Stomach smooth muscle (tissue), 2 donors: ENCODE measurements at regions not wholly inside any gene's neighbourhood (a gene's known extent, or its start where the extent isn't known, plus 50 kb on each side); places are given as distances from the start of the nearest gene placed in this dataset.

Experiments used
- H3K27ac ChIP-seq: one replicate; pipeline ENCODE4 v1.7.0; 2013; ENCODE audit warnings: mild to moderate bottlenecking, low read length, inconsistent platforms
- H3K27me3 ChIP-seq, 2 donors: one replicate each; pipeline ENCODE4 v1.7.0; 2013; ENCODE audit warnings: low read length in 2 of 2; ENCODE audit not compliant: insufficient read depth in 2 of 2, control insufficient read depth in 1 of 2
- H3K36me3 ChIP-seq, 2 donors: one replicate each; pipeline ENCODE4 v1.7.0; 2013; ENCODE audit warnings: low read length in 2 of 2; ENCODE audit not compliant: control insufficient read depth in 2 of 2, insufficient read depth in 2 of 2
- H3K4me1 ChIP-seq: one replicate; pipeline ENCODE4 v1.7.0; 2013; ENCODE audit warnings: low read length; ENCODE audit not compliant: control insufficient read depth, insufficient read depth
- H3K4me3 ChIP-seq, 2 donors: one replicate each; pipeline ENCODE4 v1.7.0; 2013; ENCODE audit warnings: low read length in 2 of 2
- H3K9ac ChIP-seq, 2 donors: one replicate each; pipeline ENCODE4 v1.7.0; 2013; ENCODE audit warnings: low read length in 2 of 2, mild to moderate bottlenecking in 1 of 2
- H3K9me3 ChIP-seq, 2 donors: one replicate each; pipeline ENCODE4 v1.7.0; 2013; ENCODE audit warnings: low read length in 2 of 2; ENCODE audit not compliant: control insufficient read depth in 2 of 2
- donor health status: healthy.
- donor health status: Pancreatic carcinoma.

GRCh38 chr10:130795819-130796218, 515.7 kb downstream of the TCERG1L start:
- Histone ChIP-seq H3K4me1 (no peaks in the 10 kb centered on the region), H3K27me3 (peaks cover 2 to 5% of the 10 kb centered on the region in 2 donors), H3K27ac (no peak overlapping the region), H3K36me3 (no peaks in the 10 kb centered on the region), H3K9ac (no peak overlapping the region), H3K4me3 (no peak overlapping the region), H3K9me3 (peaks cover 0 to 2% of the 10 kb centered on the region in 2 donors)

- Histone ChIP-seq H3K27ac (no peak overlapping the region), H3K9ac (no peak overlapping the region), H3K4me3 (no peak overlapping the region), H3K27me3 (peaks cover 0 to 5% of the 10 kb centered on the region in 2 donors), H3K36me3 (no peaks in the 10 kb centered on the region), H3K4me1 (no peaks in the 10 kb centered on the region), H3K9me3 (peaks cover 0 to 2% of the 10 kb centered on the region in 2 donors)
These were observed 512.0 kb downstream of the TCERG1L start for GRCh38 chr10:130799532-130799931.

GRCh38 chr10:130800281-130800680, 511.2 kb downstream of the TCERG1L start:
- H3K9ac ChIP-seq, result no peak overlapping the region
- peaks cover 0 to 2% of the 10 kb centered on the region in 2 donors for H3K9me3 ChIP-seq

GRCh38 chr10:130801276-130801675, 510.2 kb downstream of the TCERG1L start:
- H3K27ac ChIP-seq, result no peak overlapping the region
- no peak overlapping the region for H3K4me3 ChIP-seq
- H3K36me3 ChIP-seq, result no peaks in the 10 kb centered on the region
- H3K4me1 ChIP-seq, result no peaks in the 10 kb centered on the region
- peaks cover 0 to 2% of the 10 kb centered on the region in 2 donors for H3K9me3 ChIP-seq
- H3K9ac ChIP-seq, result no peak overlapping the region
- peaks cover 0 to 3% of the 10 kb centered on the region in 2 donors for H3K27me3 ChIP-seq

More at GRCh38 chr10:130800281-130800680, 511.2 kb downstream of the TCERG1L start:
- no peak overlapping the region for H3K4me3 ChIP-seq
- H3K36me3 ChIP-seq, result no peaks in the 10 kb centered on the region
- H3K4me1 ChIP-seq, result no peaks in the 10 kb centered on the region
- no peak overlapping the region for H3K27ac ChIP-seq
- H3K27me3 ChIP-seq, result peaks cover 0 to 4% of the 10 kb centered on the region in 2 donors

- Histone ChIP-seq H3K9ac (no peak overlapping the region), H3K36me3 (no peaks in the 10 kb centered on the region), H3K27me3 (peaks cover 0 to 3% of the 10 kb centered on the region in 2 donors), H3K4me1 (no peaks in the 10 kb centered on the region), H3K4me3 (no peak overlapping the region), H3K27ac (no peak overlapping the region), H3K9me3 (peaks cover 0 to 2% of the 10 kb centered on the region in 2 donors)
These were observed 509.7 kb downstream of the TCERG1L start for GRCh38 chr10:130801784-130802183.

- no peak overlapping the region for H3K27ac ChIP-seq
- no peaks in the 10 kb centered on the region for H3K36me3 ChIP-seq
- H3K27me3 ChIP-seq, result peaks cover 0 to 3% of the 10 kb centered on the region in 2 donors
- H3K9me3 ChIP-seq, result peaks cover 0 to 2% of the 10 kb centered on the region in 2 donors
- no peak overlapping the region for H3K4me3 ChIP-seq
- H3K9ac ChIP-seq, result no peak overlapping the region
- no peaks in the 10 kb centered on the region for H3K4me1 ChIP-seq
These were observed 509.2 kb downstream of the TCERG1L start for GRCh38 chr10:130802301-130802700.

- peaks cover 0 to 2% of the 10 kb centered on the region in 2 donors for H3K9me3 ChIP-seq
- no peak overlapping the region for H3K27ac ChIP-seq
- H3K4me3 ChIP-seq, result no peak overlapping the region
- no peak overlapping the region for H3K9ac ChIP-seq
- H3K36me3 ChIP-seq, result no peaks in the 10 kb centered on the region
- H3K4me1 ChIP-seq, result no peaks in the 10 kb centered on the region
- H3K27me3 ChIP-seq, result peaks cover 0 to 3% of the 10 kb centered on the region in 2 donors
These were observed 507.2 kb downstream of the TCERG1L start for GRCh38 chr10:130804281-130804680.

GRCh38 chr10:130804778-130805634, 506.5 kb downstream of the TCERG1L start:
- no peak overlapping the region for H3K27ac ChIP-seq
- H3K9me3 ChIP-seq, result peaks cover 0 to 2% of the 10 kb centered on the region in 2 donors
- no peak overlapping the region for H3K4me3 ChIP-seq
- peaks cover 0 to 3% of the 10 kb centered on the region in 2 donors for H3K27me3 ChIP-seq
- no peaks in the 10 kb centered on the region for H3K4me1 ChIP-seq
- H3K36me3 ChIP-seq, result no peaks in the 10 kb centered on the region
- no peak overlapping the region for H3K9ac ChIP-seq

GRCh38 chr10:130805635-130806030, 505.9 kb downstream of the TCERG1L start:
- Histone ChIP-seq H3K4me1 (no peaks in the 10 kb centered on the region), H3K9ac (no peak overlapping the region), H3K27me3 (peaks cover 0 to 3% of the 10 kb centered on the region in 2 donors), H3K36me3 (no peaks in the 10 kb centered on the region), H3K27ac (no peak overlapping the region), H3K9me3 (no peaks in the 10 kb centered on the region), H3K4me3 (no peak overlapping the region)

- Histone ChIP-seq H3K9ac (no peak overlapping the region), H3K27me3 (peaks cover 0 to 3% of the 10 kb centered on the region in 2 donors), H3K9me3 (no peaks in the 10 kb centered on the region), H3K4me3 (no peak overlapping the region), H3K27ac (no peak overlapping the region), H3K36me3 (no peaks in the 10 kb centered on the region), H3K4me1 (no peaks in the 10 kb centered on the region)
These were observed 505.1 kb downstream of the TCERG1L start for GRCh38 chr10:130806426-130806825.

- H3K4me1 ChIP-seq, result no peaks in the 10 kb centered on the region
- no peaks in the 10 kb centered on the region for H3K36me3 ChIP-seq
- no peak overlapping the region for H3K27ac ChIP-seq
- peaks cover 0 to 3% of the 10 kb centered on the region in 2 donors for H3K27me3 ChIP-seq
- H3K9ac ChIP-seq, result no peak overlapping the region
- H3K4me3 ChIP-seq, result no peak overlapping the region
- no peaks in the 10 kb centered on the region for H3K9me3 ChIP-seq
These were observed 504.4 kb downstream of the TCERG1L start for GRCh38 chr10:130807096-130807495.
